Fibroblast of the aortic adventitia (primary cell): ENCODE measurements at regions not wholly inside any gene's neighbourhood (a gene's known extent, or its start where the extent isn't known, plus 50 kb on each side); places are given as distances from the start of the nearest gene placed in this dataset.
A peak's percentile ranks its signal among the peaks of the same experiment; 100 is the strongest.

Source experiments
- DNase-seq: peaks from one replicate; pipeline ENCODE4 v3.0.0-alpha.2; 2010; ENCODE audit warnings: low read depth
- H3K4me3 ChIP-seq: 2 replicates; pipeline ENCODE4 v1.5.1; 2011; ENCODE audit warnings: low read depth, mild to moderate bottlenecking, control low read depth, low read length, moderate library complexity
- CTCF ChIP-seq: IDR thresholded peaks from 2 replicates; pipeline ENCODE4 v1.5.1; 2011; ENCODE audit warnings: mild to moderate bottlenecking, low read length, control low read depth, inconsistent platforms; ENCODE audit not compliant: insufficient read depth

DNA sequence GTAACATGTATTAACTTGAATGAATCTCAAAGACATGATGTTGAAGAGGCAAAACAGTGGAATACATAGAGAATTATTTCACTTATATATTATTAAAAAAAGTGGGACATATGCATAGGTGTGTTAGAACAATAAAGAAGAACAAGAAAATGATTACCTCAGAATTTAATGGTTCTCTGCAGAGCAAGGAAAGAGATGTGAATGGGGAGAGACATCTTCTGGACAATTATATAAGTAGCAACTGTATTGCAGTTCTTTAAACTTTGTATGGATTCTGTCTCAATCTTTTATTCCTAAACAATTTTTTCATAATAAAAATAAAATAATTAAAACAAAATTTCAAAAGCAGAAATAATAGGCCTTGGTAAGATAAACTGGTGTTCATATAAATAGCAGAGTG is 674.9 kb upstream of the ADGRL4 start:
- DNase-seq, result no peak
- H3K4me3 ChIP-seq, result no peak overlapping the region
- TF ChIP-seq CTCF, result no peak

DNA sequence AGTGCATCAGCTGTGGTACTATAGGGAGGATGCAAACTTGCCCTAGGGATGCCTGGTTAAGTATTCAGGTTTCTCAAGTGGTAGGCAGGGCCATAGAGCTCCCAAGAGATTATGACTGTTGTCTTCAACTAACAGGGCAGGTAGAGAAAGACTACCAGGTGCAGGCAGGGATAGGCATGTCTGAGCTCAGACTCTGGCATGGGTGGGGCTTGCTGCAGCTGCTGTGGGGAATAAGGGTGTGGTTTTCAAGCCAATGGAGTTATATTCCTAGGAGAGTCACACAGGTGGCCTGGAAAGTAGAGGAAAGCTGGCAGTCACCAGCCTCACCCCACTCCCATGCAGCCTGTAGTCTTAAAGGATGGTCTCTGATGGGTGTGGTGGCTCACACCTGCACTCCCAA is 673.4 kb upstream of the ADGRL4 start:
- no peak for DNase-seq
- no peak for TF ChIP-seq CTCF
- no peak overlapping the region for H3K4me3 ChIP-seq

DNA sequence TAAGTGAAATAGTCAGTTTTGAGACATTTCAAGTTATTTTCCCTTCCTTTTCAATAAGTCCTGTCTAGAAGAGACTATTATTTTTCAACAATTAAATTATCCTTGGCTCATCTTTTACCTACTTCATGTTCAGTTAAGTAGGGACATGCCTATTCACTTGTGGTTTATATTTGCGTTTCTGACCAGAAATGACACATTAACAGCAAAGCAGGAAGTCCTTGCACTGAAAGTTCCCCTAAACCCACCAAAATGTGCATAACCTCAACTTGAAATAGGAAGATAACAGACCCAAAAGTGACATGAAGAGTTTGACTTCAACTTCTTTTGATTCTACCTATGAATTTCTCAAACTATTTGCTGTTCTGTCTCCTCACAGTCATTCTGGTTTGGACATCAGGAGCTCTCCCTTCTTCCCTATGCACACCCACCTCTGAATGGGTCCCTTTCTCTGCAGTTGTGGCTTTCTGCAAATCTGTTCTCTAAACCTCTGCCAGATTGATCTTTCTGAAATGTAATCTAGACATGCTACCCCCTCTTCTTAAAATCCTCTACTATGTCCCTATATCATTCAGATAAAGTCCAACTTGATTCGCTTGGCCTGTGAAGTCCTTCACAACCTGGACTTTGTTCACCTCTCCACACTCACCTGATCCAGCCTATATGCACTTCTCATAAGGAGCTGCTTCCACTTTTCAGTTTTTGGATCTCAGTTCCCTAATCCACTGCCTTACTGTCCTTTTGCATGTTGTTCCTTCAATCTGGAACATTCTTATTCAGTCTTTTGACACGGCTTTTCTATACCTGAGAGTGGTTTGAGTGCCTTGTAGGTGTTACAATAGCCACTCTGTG is 661.5 kb upstream of the ADGRL4 start:
- no peak for DNase-seq
- TF ChIP-seq CTCF, result no peak
- no peak overlapping the region for H3K4me3 ChIP-seq

DNA sequence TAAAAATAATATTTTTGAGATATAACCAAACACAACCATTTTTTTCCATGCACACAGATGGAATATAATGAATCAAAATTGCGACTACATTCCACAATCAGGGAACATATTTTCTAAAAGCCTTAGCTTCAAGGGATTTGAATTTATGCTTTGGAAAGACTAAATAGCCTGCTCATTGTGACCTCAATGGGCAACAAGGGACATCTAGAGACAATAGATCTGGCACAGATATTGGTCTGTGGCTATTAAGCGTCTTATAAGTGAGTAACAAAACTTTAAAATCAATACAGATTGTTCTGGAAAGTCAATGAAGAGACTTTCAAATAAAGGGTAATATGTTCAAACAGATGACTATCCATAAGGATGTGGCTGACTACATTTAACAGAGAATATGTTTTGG is 660.6 kb upstream of the ADGRL4 start:
- no peak for DNase-seq
- H3K4me3 ChIP-seq, result no peak overlapping the region
- no peak for TF ChIP-seq CTCF

DNA sequence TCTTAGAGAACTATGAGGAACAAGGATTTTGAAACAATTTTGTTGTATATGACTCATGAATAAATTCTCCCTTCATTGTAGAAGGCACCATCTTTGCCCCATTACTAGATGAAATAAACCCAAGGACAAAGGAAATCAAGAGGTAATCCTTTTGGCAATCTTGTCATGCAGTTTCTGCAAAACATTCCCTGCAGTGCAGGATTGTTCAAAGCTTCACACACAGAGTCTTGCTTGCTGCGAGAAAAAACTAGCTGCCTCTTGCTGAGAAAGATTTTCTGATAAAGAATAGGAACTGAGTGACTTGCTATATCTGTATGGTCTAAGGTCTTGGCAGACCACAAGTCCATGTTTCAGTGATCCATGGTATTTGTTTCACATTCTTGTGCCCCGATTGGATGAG is 657.4 kb upstream of the ADGRL4 start:
- peak; percentile 14 for DNase-seq
- H3K4me3 ChIP-seq, result no peak overlapping the region
- no peak for TF ChIP-seq CTCF

GRCh38 chr1:79662596-79662995 is 656.1 kb upstream of the ADGRL4 start:
- TF ChIP-seq CTCF, result no peak
- peak; percentile 44 for DNase-seq
- no peak overlapping the region for H3K4me3 ChIP-seq

GRCh38 chr1:79660129-79660528 is 653.6 kb upstream of the ADGRL4 start:
- no peak for TF ChIP-seq CTCF
- no peak overlapping the region for H3K4me3 ChIP-seq
- no peak for DNase-seq
